Lower leg skin (tissue), 3 donors: ENCODE measurements at regions not wholly inside any gene's neighbourhood (a gene's known extent, or its start where the extent isn't known, plus 50 kb on each side); places are given as distances from the start of the nearest gene placed in this dataset.

Experiments used
- POLR2A ChIP-seq, 2 donors: fragments of 450-650 bp; IDR thresholded peaks; one replicate each; pipeline ENCODE4 v1.6.1; 2016 to 2017; ENCODE audit warnings: antibody characterized with exemption in 2 of 2, mild to moderate bottlenecking in 1 of 2, moderate library complexity in 1 of 2
- TF ChIP-seq, protein P1 (sequence below), 3 donors: fragments of 450-650 bp; IDR thresholded peaks; one replicate each; pipeline ENCODE4 v1.5.1; 2016; ENCODE audit warnings: antibody characterized with exemption in 3 of 3, mild to moderate bottlenecking in 3 of 3, moderate library complexity in 2 of 3

- TF ChIP-seq POLR2A (IDR thresholded peaks at IDR 0.05), result no peak
- TF ChIP-seq, protein P1, sequence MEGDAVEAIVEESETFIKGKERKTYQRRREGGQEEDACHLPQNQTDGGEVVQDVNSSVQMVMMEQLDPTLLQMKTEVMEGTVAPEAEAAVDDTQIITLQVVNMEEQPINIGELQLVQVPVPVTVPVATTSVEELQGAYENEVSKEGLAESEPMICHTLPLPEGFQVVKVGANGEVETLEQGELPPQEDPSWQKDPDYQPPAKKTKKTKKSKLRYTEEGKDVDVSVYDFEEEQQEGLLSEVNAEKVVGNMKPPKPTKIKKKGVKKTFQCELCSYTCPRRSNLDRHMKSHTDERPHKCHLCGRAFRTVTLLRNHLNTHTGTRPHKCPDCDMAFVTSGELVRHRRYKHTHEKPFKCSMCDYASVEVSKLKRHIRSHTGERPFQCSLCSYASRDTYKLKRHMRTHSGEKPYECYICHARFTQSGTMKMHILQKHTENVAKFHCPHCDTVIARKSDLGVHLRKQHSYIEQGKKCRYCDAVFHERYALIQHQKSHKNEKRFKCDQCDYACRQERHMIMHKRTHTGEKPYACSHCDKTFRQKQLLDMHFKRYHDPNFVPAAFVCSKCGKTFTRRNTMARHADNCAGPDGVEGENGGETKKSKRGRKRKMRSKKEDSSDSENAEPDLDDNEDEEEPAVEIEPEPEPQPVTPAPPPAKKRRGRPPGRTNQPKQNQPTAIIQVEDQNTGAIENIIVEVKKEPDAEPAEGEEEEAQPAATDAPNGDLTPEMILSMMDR (IDR thresholded peaks at IDR 0.05), result no peak
These were observed 1067.0 kb upstream of the FANCL start for GRCh38 chr2:59308108-59308507.
